Activated B cell treated with CpG ODN at 0.5 μM for 24 hours (primary cell): ENCODE measurements at regions not wholly inside any gene's neighbourhood (a gene's known extent, or its start where the extent isn't known, plus 50 kb on each side); places are given as distances from the start of the nearest gene placed in this dataset.

Experiments
- ATAC-seq: fragments of 200-7000 bp; cut with Tn5 transposase; one replicate; pipeline ENCODE4 v1.10.0; 2021; ENCODE audit warnings: low read depth, mild to moderate bottlenecking, moderate library complexity
- CTCF ChIA-PET: fragments of 350-600 bp; sonication (Branson Sonifier 250); formaldehyde crosslinking; loops from one replicate; lab custom pipeline; 2021; ENCODE audit warnings: antibody characterized with exemption; lab: Charles Lee
- POLR2A ChIA-PET: fragments of 350-600 bp; sonication (Branson Sonifier 250); formaldehyde crosslinking; loops from one replicate; lab custom pipeline; 2021; ENCODE audit warnings: antibody characterized with exemption; lab: Charles Lee
- DNase-seq: peaks from one replicate; pipeline ENCODE4 v3.0.0; 2022
- H3K27ac Mint-ChIP-seq: one replicate; pipeline ENCODE4 v1.8.0; 2020; ENCODE audit warnings: mixed read lengths
- H3K27me3 Mint-ChIP-seq: one replicate; pipeline ENCODE4 v1.8.0; 2021; ENCODE audit warnings: mixed read lengths
- H3K36me3 Mint-ChIP-seq: one replicate; pipeline ENCODE4 v1.8.0; 2021; ENCODE audit warnings: low read depth, mixed read lengths
- H3K4me1 Mint-ChIP-seq: one replicate; pipeline ENCODE4 v1.8.0; 2021; ENCODE audit warnings: mixed read lengths
- H3K4me3 Mint-ChIP-seq: one replicate; pipeline ENCODE4 v1.8.0; 2020; ENCODE audit warnings: mild to moderate bottlenecking, mixed read lengths
- H3K9me3 Mint-ChIP-seq: one replicate; pipeline ENCODE4 v1.8.0; 2020; ENCODE audit warnings: mixed read lengths
- CTCF ChIP-seq: fragments of 200-600 bp; IDR thresholded peaks from one replicate; pipeline ENCODE4 v1.8.0; 2022; ENCODE audit warnings: antibody characterized with exemption, mild to moderate bottlenecking
- intact Hi-C: fragments of 100-400 bp; cut with micrococcal nuclease; formaldehyde crosslinking; loops from one replicate; pipeline ENCODE4 v1.15.1; 2024

- no peak for TF ChIP-seq CTCF
- no peak for ATAC-seq
- intact Hi-C loops: no loop called here
- ChIA-PET POLR2A (interaction anchor here (1.0 to 1.9 kb wide), 2 partner anchors 24 to 196 kb away, joined by 3 to 4 read pairs; no protein-coding TSS in a partner anchor), CTCF (interaction anchor here (1.4 to 2.7 kb wide), 3 partner anchors 13 to 166 kb away, joined by 3 to 10 read pairs (median 3); no protein-coding TSS in a partner anchor)
- Mint-ChIP-seq H3K27ac (peak overlapping the region; percentile 0), H3K4me1 (peaks cover 57% of the 10 kb centered on the region), H3K4me3 (no peak overlapping the region), H3K27me3 (no peaks in the 10 kb centered on the region), H3K9me3 (no peaks in the 10 kb centered on the region), H3K36me3 (peaks cover 2% of the 10 kb centered on the region)
- no peak for DNase-seq
Measured at GRCh38 chr1:221074332-221074731, 195.1 kb downstream of the HLX start.

GRCh38 chr1:221075911-221076310 lies 196.7 kb downstream of the HLX start:
- no peak overlapping the region for H3K27ac Mint-ChIP-seq
- peaks cover 41% of the 10 kb centered on the region for H3K4me1 Mint-ChIP-seq
- H3K27me3 Mint-ChIP-seq: no peaks in the 10 kb centered on the region
- DNase-seq (no peak), ATAC-seq (no peak)
- peaks cover 2% of the 10 kb centered on the region for H3K9me3 Mint-ChIP-seq
- ChIA-PET CTCF (no interaction called here), POLR2A (interaction anchor here (1.0 to 1.9 kb wide), 2 partner anchors 197 to 198 kb away, joined by 3 to 4 read pairs; partner anchors contain the start of gene HLX)
- H3K4me3 Mint-ChIP-seq: no peak overlapping the region
- TF ChIP-seq CTCF: no peak
- intact Hi-C loops: no loop called here
- H3K36me3 Mint-ChIP-seq: peaks cover 5% of the 10 kb centered on the region

GRCh38 chr1:221076391-221076811 lies 197.2 kb downstream of the HLX start:
- Mint-ChIP-seq H3K9me3 (peaks cover 2% of the 10 kb centered on the region), H3K27me3 (no peaks in the 10 kb centered on the region), H3K36me3 (peaks cover 5% of the 10 kb centered on the region), H3K4me3 (no peak overlapping the region), H3K4me1 (peaks cover 36% of the 10 kb centered on the region), H3K27ac (no peak overlapping the region)
- TF ChIP-seq CTCF: no peak
- no peak for ATAC-seq
- POLR2A ChIA-PET: interaction anchor here (1.0 kb wide), 1 partner anchor 197 kb away, joined by 3 read pairs; the partner anchor contains the start of gene HLX
- CTCF ChIA-PET: no interaction called here
- no peak for DNase-seq
- intact Hi-C loops: no loop called here

- Mint-ChIP-seq H3K36me3 (peaks cover 5% of the 10 kb centered on the region), H3K4me1 (peaks cover 18% of the 10 kb centered on the region), H3K27ac (no peak overlapping the region), H3K9me3 (peaks cover 2% of the 10 kb centered on the region), H3K4me3 (no peak overlapping the region), H3K27me3 (no peaks in the 10 kb centered on the region)
- DNase-seq (no peak), ATAC-seq (no peak)
- CTCF ChIA-PET: no interaction called here
- intact Hi-C loops: no loop called here
- no peak for TF ChIP-seq CTCF
- POLR2A ChIA-PET: interaction anchor here (0.6 kb wide), 1 partner anchor 199 kb away, joined by 3 read pairs; the partner anchor contains the start of gene HLX
Measured at GRCh38 chr1:221078260-221078965, 199.2 kb downstream of the HLX start.

- Mint-ChIP-seq H3K9me3 (peaks cover 2% of the 10 kb centered on the region), H3K4me1 (peaks cover 7% of the 10 kb centered on the region), H3K27me3 (no peaks in the 10 kb centered on the region), H3K27ac (no peak overlapping the region), H3K4me3 (no peak overlapping the region), H3K36me3 (peaks cover 5% of the 10 kb centered on the region)
- no peak for ATAC-seq
- no peak for TF ChIP-seq CTCF
- ChIA-PET POLR2A (no interaction called here), CTCF (no interaction called here)
- DNase-seq: no peak
- intact Hi-C loops: no loop called here
Measured at GRCh38 chr1:221083902-221084301, 204.7 kb downstream of the HLX start.
